Adrenal gland (tissue), 9 donors: ENCODE measurements at regions not wholly inside any gene's neighbourhood (a gene's known extent, or its start where the extent isn't known, plus 50 kb on each side); places are given as distances from the start of the nearest gene placed in this dataset.
"Not testable (repeated sequence)": the region's sequence is repeated elsewhere in the genome, so short reads cannot be mapped to it uniquely, and the experiment has no call there.

Experiments
- DNase-seq, 7 donors: peaks; one replicate each; pipeline ENCODE4 v3.0.0-alpha.2; 2019 to 2020
- H3K27ac ChIP-seq, 5 donors: fragments of 200-600 bp; sonication (generic) in 4 of 5; 1 replicate in 3 of 5; 2 replicates in 2 of 5; pipeline versions ENCODE4 v1.5.1 to v1.8.0; 2016 to 2020; ENCODE audit warnings: mild to moderate bottlenecking in 1 of 5
- H3K27me3 ChIP-seq: fragments of 200-600 bp; 2 replicates; pipeline ENCODE4 v1.8.0; 2021
- H3K36me3 ChIP-seq, 2 donors: fragments of 200-600 bp; replicated peaks in 1 of 2; 1 replicate in 1 of 2; 2 replicates in 1 of 2; pipeline versions ENCODE4 v1.5.1 to v1.8.0; 2018 to 2022
- H3K4me1 ChIP-seq, 2 donors: fragments of 200-600 bp; replicated peaks in 1 of 2; 1 replicate in 1 of 2; 2 replicates in 1 of 2; pipeline versions ENCODE4 v1.5.1 to v1.8.0; 2018 to 2021
- H3K4me3 ChIP-seq, 4 donors: fragments of 200-600 bp; sonication (generic) in 3 of 4; one replicate each; pipeline ENCODE4 v1.5.1; 2016 to 2018
- H3K9me3 ChIP-seq, 3 donors: fragments of 200-600 bp; sonication (generic) in 1 of 3; replicated peaks in 1 of 3; 1 replicate in 2 of 3; 2 replicates in 1 of 3; pipeline versions ENCODE4 v1.5.1 to v1.8.0; 2016 to 2021
- POLR2A ChIP-seq, 2 donors: fragments of 450-650 bp; IDR thresholded peaks; one replicate each; pipeline ENCODE4 v1.6.1; 2017; ENCODE audit warnings: antibody characterized with exemption in 2 of 2, mild to moderate bottlenecking in 2 of 2, moderate library complexity in 1 of 2
- WGBS, 4 donors: extraction: QIAGEN DNeasy Blood & Tissue Kit in 2 of 4; methylation state at CpG; one replicate each; pipeline versions ENCODE4 v1.1.5 to v1.1.7; 2013 to 2017; 5-methylcytosine and 5-hydroxymethylcytosine counted together
- intact Hi-C, 2 donors: fragments of 100-400 bp; cut with DNase I; formaldehyde crosslinking; loops; one replicate each; pipeline versions ENCODE4 v1.14.1 to v1.15.0; 2022 to 2023
- TF ChIP-seq, protein P1 (sequence below), 6 experiments: fragments of 450-650 bp in 4 of 6; fragments of 200-600 bp in 2 of 6; sonication (generic) in 1 of 6; IDR thresholded peaks; 1 replicate in 5 of 6; 2 replicates in 1 of 6; pipeline versions ENCODE4 v1.5.1 to v1.8.0; 2016 to 2021; ENCODE audit warnings: antibody characterized with exemption in 6 of 6, mild to moderate bottlenecking in 2 of 6, moderate library complexity in 1 of 6
- donor health status: healthy with polysubstance abuse.
- donor health status: Bipolar disorder and iron deficiency.
- donor health status: DM: yes; HTN: yes; CAD: no.
- donor health status: DM: no; HTN: no; CAD: no.
- donor health status: DM: no; HTN: no; CAD: no.

DNA sequence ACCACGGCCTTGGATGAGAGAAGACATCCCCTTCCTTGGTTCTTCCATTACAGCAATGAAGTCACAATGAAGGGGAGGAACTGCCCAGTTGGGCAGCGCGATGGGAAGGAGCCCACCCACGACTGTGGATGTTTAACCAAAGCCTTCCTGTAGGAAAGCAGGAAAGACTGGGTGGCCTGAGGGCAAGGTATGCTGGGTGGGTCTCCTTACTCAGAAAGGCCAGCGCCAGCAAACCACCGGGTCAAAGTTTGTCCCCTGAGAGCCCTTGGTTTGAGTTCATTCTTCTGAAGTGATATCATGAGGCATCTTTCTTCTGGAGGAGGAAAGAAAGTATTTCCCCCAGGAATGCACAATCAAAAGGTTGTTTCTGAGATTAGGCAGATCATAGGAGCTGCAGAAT is 105.2 kb downstream of the C16orf95 start:
- intact Hi-C loops: no loop called here
- H3K4me1 ChIP-seq: no peaks in the 10 kb centered on the region
- H3K27ac ChIP-seq: no peak overlapping the region
- H3K9me3 ChIP-seq: no peaks in the 10 kb centered on the region
- no peak for DNase-seq
- H3K36me3 ChIP-seq: no peaks in the 10 kb centered on the region
- no peaks in the 10 kb centered on the region for H3K27me3 ChIP-seq
- H3K4me3 ChIP-seq: no peak overlapping the region
- 73 to 85% (median 79%) methylated on average over 5 to 6 of the region's 6 CpGs for WGBS, 4 donors
- no peak for TF ChIP-seq POLR2A (IDR thresholded peaks at IDR 0.05)
- TF ChIP-seq, protein P1, sequence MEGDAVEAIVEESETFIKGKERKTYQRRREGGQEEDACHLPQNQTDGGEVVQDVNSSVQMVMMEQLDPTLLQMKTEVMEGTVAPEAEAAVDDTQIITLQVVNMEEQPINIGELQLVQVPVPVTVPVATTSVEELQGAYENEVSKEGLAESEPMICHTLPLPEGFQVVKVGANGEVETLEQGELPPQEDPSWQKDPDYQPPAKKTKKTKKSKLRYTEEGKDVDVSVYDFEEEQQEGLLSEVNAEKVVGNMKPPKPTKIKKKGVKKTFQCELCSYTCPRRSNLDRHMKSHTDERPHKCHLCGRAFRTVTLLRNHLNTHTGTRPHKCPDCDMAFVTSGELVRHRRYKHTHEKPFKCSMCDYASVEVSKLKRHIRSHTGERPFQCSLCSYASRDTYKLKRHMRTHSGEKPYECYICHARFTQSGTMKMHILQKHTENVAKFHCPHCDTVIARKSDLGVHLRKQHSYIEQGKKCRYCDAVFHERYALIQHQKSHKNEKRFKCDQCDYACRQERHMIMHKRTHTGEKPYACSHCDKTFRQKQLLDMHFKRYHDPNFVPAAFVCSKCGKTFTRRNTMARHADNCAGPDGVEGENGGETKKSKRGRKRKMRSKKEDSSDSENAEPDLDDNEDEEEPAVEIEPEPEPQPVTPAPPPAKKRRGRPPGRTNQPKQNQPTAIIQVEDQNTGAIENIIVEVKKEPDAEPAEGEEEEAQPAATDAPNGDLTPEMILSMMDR (IDR thresholded peaks at IDR 0.05): no peak

DNA sequence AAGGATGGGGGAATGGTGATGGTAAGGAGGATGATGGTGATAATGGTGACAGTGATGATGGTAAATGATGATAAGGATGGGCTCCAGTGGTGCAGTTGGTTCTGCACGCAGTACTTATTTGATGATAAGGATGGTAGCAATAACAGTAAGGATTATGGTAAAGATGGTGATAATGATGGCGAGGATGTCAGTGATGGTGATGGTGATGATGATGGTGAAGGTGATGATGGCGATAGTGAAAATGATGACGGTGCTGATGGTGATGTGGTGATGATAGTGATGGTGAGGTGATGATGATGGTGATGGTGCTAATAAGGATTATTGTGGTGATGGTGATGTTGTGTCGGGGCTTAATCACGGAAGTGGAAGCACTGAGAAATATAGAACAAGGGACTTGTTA is 103.7 kb downstream of the C16orf95 start:
- DNase-seq: no peak
- TF ChIP-seq POLR2A (IDR thresholded peaks at IDR 0.05): no peak
- TF ChIP-seq, protein P1 (IDR thresholded peaks at IDR 0.05): no peak
- Histone ChIP-seq H3K4me1 (no peaks in the 10 kb centered on the region), H3K27me3 (no peaks in the 10 kb centered on the region), H3K36me3 (no peaks in the 10 kb centered on the region), H3K4me3 (no peak overlapping the region), H3K27ac (no peak overlapping the region), H3K9me3 (no peaks in the 10 kb centered on the region)
- WGBS, 4 donors: 89 to 95% (median 92%) methylated on average over 6 of the region's 6 CpGs
- intact Hi-C loops: no loop called here

DNA sequence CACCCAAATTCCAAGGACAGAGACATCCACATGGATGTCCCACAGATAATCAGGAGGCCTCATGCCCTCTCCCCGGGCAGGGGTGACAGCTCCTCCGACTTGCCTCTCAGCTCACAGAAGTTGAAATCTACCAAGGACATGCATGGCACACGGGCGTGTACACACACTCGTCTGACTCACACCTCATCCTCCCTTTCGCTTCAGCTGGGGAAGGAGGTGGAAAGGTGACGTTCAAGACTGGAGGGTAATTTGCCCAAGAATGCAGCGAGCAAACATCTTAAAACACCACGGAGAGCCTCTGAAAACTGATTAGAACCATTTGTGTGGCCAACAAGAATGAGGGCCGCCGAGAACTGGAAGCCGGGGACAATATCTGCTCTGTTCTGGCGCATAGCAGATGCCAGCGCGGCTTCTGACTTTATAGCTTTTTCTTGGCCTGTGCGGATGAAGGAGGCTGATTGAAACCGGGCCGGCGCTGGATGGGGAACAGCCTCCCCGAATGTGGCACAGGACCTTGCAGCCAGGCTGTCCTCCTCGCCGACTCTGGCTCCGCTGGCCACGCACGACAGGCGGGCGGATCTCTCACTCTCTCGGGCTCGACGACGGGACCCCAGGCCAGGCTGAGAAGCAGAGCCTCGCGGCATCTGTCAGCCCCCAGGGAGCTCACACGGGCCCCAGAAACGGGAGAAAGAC is 100.9 kb downstream of the C16orf95 start:
- Histone ChIP-seq H3K27me3 (no peaks in the 10 kb centered on the region), H3K27ac (no peak overlapping the region), H3K36me3 (no peaks in the 10 kb centered on the region), H3K4me3 (no peak overlapping the region), H3K9me3 (no peaks in the 10 kb centered on the region), H3K4me1 (no peaks in the 10 kb centered on the region)
- no peak for TF ChIP-seq POLR2A (IDR thresholded peaks at IDR 0.05)
- TF ChIP-seq, protein P1 (IDR thresholded peaks at IDR 0.05): no peak
- 73 to 81% (median 74%) methylated on average over 15 to 35 of the region's 35 CpGs for WGBS, 4 donors
- intact Hi-C loops: no loop called here
- DNase-seq: no peak

DNA sequence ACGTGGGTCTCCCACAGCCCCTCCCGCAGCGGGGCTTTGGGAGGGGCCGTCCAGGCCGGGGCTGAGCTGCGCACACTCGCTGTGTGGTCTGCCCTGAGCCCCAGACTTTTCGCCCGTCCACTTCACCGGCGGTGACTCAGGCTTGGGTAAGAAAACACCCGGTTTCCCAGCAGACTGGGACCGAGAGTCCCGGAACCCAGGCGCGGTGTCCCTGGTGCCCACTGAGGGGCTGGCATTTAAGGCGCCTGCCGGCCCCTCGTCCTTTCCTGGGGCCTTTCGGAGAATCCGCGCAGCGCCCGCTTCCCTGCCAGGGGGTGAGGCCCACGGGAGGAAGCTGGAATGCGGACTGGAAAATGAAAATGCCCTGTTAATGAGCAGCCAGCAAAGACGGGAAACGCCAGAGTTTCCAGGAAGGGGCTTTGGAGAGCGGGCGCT is 100.3 kb downstream of the C16orf95 start:
- WGBS, 4 donors: 69 to 95% (median 84%) methylated on average over 13 to 30 of the region's 30 CpGs
- Histone ChIP-seq H3K36me3 (no peaks in the 10 kb centered on the region), H3K9me3 (no peaks in the 10 kb centered on the region), H3K4me3 (no peak overlapping the region), H3K4me1 (no peaks in the 10 kb centered on the region), H3K27me3 (no peaks in the 10 kb centered on the region), H3K27ac (no peak overlapping the region)
- intact Hi-C loops: no loop called here
- TF ChIP-seq, protein P1 (IDR thresholded peaks at IDR 0.05): no peak
- no peak for TF ChIP-seq POLR2A (IDR thresholded peaks at IDR 0.05)
- no peak for DNase-seq

DNA sequence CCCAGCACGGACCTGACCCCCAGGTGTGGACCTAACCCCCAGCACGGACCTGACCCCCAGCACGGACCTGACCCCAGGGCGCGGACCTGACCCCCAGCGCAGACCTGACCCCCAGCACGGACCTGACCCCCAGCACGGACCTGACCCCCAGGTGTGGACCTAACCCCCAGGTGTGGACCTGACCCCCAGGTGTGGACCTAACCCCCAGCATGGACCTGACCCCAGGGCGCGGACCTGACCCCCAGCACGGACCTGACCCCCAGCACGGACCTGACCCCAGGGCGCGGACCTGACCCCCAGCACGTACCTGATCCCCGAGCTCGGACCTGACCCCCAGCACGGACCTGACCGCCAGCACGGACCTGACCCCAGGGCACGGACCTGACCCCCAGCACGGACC is 99.4 kb downstream of the C16orf95 start:
- intact Hi-C loops: not testable (repeated sequence)

More for the DNA sequence above, 99.4 kb downstream of the C16orf95 start:
- H3K4me1 ChIP-seq, DNase-seq, H3K36me3 ChIP-seq, H3K4me3 ChIP-seq, H3K27ac ChIP-seq, H3K27me3 ChIP-seq, H3K9me3 ChIP-seq: not testable (repeated sequence)
- 86 to 88% methylated on average over 10 to 21 of the region's 22 CpGs; no CpG with 5 or more reads in 2 of the 4 donors for WGBS, 4 donors
